HG03442 (cell line): ENCODE measurements at regions not wholly inside any gene's neighbourhood (a gene's known extent, or its start where the extent isn't known, plus 50 kb on each side); places are given as distances from the start of the nearest gene placed in this dataset.

Source experiments
- ATAC-seq: cut with Tn5 transposase; IDR thresholded peaks from one replicate; pipeline ENCODE4 v1.9.1; 2021; ENCODE audit warnings: mild to moderate bottlenecking, moderate library complexity; ENCODE audit not compliant: unreplicated experiment

DNA sequence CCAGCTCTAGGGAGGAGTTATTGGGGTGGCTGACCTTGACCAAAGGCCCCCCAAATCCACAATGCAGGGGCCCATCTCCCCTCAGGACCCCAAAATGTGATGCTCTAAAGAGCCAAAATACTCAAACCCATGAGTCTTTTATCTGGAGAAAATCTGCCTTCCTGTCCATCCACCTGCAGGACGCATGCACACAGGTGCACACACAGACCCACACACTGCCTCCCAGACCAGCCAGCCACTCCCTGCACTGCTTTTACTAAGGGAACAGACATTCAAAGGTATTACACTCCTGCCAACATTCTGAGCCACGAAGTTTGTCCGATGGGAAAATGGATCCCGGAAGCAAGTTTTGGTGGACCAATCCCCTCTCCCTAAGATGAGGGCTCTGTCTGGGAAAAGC, 76.1 kb upstream of the CDH5 start:
- ATAC-seq: no peak

GRCh38 chr16:66289986-66290385, 76.5 kb upstream of the CDH5 start:
- ATAC-seq: no peak

DNA sequence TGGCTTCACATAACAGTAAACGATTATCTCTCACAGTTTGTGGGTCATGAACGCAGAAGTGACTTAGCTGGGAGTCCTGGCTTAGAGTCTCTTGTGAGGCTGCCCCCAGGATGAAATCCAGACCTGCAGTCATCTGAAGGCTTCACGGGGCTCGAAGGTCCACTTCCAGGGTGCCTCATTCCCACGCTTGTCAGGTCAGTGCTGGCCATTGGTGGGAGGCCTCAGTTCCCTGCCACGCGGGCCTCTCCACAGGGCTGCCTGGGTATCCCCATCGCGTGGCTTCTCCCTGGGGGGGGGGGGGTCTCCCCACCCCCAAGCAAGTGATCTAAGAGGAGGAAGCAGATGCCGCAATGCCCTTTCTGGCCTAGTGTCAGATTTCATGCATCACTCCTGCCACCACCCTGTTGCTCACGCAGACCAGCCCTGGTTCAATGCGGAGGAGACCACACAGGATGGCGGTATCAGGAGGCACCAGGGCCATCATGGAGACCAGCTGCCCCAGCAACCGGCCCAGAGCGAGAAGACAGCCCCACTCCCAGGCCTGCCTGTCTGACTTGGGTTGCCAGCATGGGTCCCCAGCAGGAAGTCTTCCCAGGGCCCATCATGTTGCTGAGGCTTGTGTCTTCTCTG, 77.3 kb upstream of the CDH5 start:
- ATAC-seq: no peak

DNA sequence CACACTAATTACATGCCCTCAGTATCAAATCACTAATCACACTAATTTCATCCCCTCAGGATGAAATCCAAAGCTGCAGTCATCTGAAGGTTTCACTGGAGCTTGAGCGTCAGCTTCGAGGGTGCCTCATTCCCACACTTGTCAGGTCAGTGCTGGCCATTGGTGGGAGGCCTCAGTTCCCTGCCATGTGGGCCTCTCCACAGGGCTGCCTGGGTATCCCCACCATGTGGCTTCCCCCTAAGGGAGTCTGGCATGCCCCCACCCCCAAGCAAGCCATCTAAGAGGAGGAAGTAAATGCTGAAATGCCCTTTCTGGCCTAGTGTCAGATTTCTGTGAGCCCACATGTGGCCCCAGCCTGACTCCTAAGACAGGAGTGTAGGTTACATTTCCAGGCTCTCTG, 78.6 kb upstream of the CDH5 start:
- no peak for ATAC-seq

GRCh38 chr16:66287416-66287815, 79.1 kb upstream of the CDH5 start:
- no peak for ATAC-seq

DNA sequence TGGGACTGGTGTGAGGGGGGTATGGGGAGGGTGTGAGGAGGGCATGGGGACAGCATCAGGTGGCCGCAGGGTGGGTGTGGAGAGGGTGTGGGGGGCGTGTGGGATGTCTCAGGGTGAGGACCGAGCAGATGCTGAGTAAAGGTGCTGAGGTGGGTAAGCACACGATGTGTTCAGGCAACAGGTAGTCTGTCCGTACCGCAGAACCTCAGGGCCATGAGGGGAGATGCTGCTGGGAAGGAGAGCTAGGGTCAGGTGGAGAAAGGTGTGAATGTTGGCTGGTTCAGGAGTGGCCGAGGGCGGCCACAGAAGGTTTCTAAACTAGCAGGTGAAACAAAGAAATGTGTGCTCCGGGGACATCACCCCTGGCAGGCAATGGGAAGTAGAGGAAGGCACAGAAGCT, 80.0 kb upstream of the CDH5 start:
- ATAC-seq: no peak

DNA sequence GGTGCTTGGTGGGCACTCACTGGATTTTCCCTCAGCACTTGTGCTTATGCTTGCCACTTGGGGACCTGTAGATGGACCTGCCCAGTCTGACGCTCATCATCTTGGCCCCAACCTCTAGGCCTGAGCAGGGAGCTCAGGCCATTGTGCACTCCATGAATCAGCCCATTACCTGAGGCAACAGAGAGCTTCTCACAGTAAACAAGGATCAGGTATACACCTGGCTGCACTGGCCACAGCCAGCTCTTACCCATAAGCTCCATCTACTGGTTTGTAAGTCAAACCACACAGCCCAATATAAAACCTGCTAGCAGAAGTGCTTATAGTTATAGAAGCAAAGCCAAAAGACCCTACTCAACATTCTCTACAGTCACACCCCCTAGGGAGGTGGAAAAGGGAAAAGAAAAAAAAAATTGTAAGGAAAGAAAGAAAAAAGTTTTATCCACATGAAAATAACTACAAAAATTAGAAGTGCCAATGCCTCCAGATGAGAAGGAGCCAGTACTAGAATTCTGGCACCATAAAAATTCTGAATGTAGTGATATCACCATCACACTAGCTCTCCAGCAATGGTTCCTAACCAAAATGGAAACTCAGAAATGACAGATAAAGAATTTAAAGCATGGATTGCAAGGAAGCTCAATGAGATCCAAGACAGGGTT, 87.8 kb upstream of the CDH5 start:
- ATAC-seq: no peak

DNA sequence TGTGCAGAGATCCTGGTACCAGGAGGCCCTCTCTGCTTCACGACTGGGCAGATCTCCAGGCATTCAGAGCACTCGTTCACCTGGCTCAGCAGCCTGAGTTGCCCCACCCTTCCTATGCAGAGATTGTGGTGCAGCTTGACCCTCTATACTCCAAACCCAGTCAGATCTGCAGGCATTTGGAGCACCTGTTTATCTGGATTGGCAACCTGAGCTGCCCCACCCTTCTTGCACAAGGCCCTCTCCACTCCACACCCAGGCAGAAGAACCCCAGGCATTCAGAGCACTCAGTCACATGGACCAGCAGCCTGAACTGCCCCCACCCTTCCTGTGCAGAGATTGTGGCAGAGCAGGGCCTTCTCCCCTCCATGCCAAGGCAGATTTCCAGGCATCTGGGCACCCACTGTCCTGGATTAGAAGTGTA, 88.4 kb upstream of the CDH5 start:
- no peak for ATAC-seq

DNA sequence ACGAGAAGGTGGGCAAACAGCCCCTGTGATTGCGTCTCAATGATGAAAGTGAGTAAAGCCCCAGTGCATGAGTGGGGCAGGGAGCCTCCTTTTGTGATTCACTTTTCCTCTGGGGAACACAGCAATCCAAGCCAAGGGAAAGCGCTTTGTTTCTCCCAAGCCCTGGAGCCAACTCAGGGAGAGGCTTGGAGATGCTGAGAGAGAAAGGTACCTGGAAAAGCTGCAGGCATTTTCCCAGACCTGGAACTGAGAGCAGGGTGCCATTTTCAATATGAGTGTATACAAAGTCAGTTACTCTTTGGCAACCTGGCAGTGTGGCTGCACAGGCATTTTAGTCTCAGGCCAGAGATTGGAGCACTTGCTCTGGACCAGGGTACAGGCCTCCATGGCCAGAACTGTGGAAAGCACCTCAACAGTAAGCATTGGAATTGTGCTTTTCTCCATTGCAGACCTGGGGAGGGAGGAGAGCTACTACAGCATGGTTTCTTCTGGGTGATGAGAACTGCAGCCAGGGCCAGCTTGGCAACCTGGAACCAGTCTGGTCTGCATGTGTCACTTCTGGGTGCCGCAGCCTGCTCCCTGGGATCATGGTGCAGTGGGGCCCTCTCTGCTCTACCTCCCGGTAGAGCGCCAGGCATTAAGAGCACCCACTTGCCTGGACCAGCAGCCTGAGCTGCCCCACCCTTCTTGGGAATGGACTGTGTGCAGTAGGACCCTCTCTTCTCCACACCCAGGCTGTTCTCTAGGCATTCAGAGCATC, 89.0 kb upstream of the CDH5 start:
- ATAC-seq: no peak

GRCh38 chr16:66275775-66276428, 90.6 kb upstream of the CDH5 start:
- no peak for ATAC-seq

DNA sequence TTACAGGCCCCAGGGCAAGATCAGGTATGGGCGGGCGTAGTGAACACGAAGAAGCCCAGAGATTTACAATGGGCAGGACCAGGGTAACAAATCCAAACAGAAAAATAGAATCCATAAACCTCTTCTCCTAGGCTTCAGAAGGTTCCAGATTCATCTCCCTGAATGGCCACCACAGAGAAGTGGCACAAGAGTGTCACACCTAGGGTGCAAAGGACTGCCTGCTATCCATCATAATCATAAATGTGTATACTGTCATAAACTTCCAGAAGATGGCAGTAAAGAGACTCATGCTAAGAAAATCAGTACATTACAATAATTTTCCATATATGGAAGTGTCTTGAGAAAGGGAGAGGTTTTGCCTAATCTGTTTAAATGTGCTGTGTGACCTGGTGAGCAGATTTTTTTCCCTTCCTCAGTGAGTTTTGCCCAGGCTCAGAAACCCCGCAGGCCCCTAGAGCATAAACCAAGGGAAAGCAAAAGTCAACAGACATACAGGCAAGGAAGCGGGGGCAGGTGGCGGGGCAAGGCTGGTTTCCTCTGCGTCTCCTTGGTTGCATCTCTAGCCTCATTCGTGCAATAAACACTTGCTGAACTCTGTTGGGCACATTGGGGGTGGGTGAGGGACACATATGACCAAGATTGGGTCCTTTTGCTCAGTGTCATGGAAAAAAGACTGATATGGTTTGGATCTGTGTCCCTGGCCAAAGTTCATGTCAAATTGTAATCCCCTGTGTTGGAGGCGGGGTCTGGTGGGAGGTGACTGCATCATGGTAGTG, 92.0 kb upstream of the CDH5 start:
- ATAC-seq: peak; percentile 37

GRCh38 chr16:66273644-66274334, 92.7 kb upstream of the CDH5 start:
- no peak for ATAC-seq

DNA sequence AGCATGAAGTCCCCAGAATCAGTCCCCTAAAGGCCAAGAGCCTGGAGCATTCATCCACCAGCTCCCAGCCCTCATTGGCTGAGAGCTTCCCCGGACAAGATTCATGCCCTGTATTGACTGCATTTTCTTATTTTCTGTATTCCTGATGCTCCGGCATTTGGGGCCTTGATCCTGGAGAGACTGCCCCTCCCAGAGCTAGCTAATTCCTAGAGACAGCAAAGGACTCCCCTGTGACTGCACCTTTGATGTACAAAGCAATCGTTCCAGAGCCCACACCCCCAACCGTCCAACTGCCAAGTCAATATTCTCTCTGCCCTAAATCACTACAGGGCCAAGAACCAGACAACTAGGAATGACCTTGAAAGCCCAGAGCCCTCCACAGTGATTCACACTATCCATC, 93.4 kb upstream of the CDH5 start:
- ATAC-seq: no peak

- ATAC-seq: no peak
Measured at GRCh38 chr16:66272461-66272860, 94.0 kb upstream of the CDH5 start.

GRCh38 chr16:66271074-66272060, 95.1 kb upstream of the CDH5 start:
- ATAC-seq: no peak

- ATAC-seq: peak; percentile 65
Measured at GRCh38 chr16:66270333-66270927, 96.1 kb upstream of the CDH5 start.

- ATAC-seq: no peak
Measured at GRCh38 chr16:66269617-66270332, 96.7 kb upstream of the CDH5 start.
